Inflammatory macrophage treated with lipopolysaccharide for 4 hours (primary cell): ENCODE measurements at regions not wholly inside any gene's neighbourhood (a gene's known extent, or its start where the extent isn't known, plus 50 kb on each side); places are given as distances from the start of the nearest gene placed in this dataset.

Experiments used
- DNase-seq: peaks from one replicate; pipeline ENCODE4 v3.0.0-alpha.2; 2020

DNA sequence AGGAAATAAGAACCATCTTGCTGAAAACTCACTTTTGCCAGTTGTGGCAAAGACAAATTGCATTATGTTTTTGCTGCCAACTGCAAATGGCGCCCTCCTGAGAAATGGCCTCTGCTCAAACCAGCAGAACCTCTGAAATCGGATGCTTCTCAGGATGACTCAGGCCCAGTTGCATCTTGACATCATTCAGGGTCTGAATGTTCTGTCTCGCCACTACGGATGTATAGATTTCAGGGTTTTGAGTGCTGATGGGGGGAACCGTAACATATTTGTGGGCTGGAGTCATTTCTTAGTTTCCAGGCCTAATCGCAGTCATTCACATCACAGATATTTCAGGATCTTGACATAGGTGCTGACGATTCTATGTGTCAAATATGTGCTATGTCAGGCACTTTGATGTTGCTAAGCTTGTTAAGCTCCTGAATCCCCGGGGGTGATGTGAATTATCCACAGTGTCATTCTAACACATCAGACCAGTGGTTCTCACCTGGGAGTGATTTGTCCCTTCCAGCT is 207.1 kb downstream of the NFATC2 start:
- DNase-seq, result no peak

GRCh38 chr20:51334609-51335008 is 207.9 kb downstream of the NFATC2 start:
- DNase-seq, result no peak

DNA sequence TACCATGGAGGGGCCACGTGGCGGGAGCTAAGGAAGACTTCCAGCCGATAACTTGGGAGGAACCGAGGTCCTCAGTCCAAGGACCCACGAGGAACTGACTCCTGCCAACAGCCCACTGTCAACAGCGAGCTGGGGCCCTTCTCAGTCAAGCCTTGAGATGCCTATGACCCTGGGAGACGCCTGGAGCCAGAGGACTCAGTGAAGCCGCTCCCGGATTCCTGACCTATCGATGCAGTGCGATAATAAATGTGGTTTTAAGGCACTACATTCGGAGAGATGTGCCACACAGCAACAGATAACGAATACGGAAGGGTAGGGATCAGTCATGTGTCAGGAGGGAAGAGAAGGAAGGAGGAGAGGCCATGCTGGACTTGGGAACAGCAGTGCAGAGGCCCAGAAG is 208.5 kb downstream of the NFATC2 start:
- no peak for DNase-seq

DNA sequence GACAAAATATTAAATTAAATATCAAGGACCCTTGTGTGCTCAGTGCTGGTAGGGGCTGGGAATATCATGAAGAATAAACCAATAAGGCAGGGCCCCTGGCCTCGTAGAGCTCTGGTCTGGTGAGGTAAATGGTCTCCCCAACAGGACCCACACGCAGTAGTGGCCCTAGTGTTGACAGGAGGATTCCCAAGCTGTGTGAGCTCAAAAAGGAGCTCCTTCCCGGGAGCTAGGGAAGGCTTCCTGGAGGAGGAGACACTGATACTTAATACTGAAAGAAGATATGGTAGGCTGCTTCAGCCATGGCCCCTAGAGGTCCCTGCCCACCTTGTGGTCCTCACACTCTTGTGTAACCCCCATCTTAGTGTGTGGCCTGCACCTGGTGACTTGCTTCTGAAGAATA is 209.1 kb downstream of the NFATC2 start:
- no peak for DNase-seq

- no peak for DNase-seq
Measured at GRCh38 chr20:51331481-51331880, 211.0 kb downstream of the NFATC2 start.

DNA sequence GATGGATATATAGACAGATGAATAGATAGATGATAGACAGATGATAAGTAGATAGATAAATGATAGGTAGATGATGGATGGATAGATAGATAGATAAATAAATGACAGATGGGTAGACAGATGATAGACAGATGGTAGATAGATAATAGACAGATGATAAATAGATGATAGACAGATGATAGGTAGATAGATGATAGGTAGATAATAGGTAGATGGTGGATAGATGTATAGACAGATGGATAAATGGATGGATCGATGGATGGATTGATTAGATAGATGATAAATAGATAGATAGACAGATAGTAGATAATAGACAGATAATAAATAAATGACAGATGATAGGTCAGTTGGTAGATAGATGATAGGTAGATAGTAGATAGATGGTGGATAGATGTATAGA is 212.7 kb downstream of the NFATC2 start:
- no peak for DNase-seq

GRCh38 chr20:51327251-51327841 is 215.2 kb downstream of the NFATC2 start:
- DNase-seq, result no peak

DNA sequence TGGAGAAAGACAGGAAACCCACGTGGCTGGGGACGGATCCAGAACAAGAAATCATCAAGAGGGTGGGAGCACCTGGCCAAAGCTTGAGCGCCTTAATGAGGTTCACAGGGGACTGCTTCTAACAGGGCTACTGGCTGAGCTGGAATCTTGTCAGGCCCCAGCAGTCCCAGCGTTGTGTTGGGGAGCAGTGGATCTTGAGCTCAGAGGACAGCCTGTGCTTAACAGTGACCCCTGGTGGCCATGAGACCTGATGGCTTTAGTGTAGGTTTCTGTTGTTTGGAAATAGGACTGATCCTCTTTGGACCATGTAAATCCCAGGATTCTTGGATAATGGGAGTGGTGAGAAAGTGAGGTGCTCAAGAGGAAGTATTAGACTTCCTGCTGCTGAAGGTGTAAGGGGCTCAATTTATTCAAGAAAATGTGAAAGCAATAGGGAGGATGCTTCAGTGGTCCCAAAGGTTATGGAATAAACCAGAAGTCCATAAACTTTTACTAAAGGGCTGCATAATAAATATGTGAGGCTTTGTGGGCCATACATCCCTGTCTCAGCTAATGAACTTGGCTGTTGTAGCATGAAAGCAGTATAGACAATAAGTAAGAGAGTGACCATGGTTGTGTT is 216.2 kb downstream of the NFATC2 start:
- DNase-seq, result peak; percentile 11

- DNase-seq, result no peak
Measured at GRCh38 chr20:51322164-51322707, 220.3 kb downstream of the NFATC2 start.

- no peak for DNase-seq
Measured at GRCh38 chr20:51321343-51322163, 221.0 kb downstream of the NFATC2 start.

GRCh38 chr20:51319522-51319921 is 223.0 kb downstream of the NFATC2 start:
- DNase-seq, result peak; percentile 10

GRCh38 chr20:51318058-51318949 is 224.2 kb downstream of the NFATC2 start:
- DNase-seq, result peak; percentile 18

- no peak for DNase-seq
Measured at GRCh38 chr20:51315390-51315789, 227.1 kb downstream of the NFATC2 start.

DNA sequence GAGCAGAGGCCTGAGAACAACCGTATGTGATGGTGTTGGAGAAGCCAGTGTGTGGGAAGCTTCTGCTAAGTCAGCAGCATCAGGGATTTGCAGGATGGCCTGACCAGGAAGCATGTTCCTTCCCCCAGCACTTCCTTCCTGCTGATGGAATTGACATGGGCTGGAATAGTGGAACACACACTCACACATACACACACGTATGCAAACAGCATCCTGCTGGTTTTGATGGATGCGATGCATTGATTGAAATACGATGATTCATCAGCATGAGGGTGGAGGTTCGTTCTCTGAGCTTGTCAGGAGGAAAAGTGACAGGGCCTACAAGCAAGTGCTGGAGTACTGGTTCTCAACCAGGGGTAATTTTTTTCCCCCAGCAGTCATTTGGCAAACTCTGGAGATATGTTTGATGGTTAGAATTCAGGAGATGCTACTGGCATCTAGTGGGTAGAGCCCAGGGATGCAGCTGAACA is 229.1 kb downstream of the NFATC2 start:
- no peak for DNase-seq

DNA sequence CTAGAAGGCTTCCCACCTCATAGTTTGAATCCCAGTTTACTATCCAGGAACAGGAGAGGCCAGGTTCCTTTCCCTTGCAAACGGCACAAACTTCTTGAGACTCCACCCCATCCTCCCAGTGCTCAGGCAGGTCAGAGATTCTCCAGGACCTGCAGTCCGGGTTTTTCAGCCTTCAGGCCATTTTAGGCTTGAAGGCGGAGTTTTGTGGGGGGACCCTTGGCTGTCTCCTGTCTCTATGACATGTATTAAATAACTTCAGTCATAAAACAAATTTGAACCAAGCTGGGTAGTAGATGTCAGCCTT is 230.1 kb downstream of the NFATC2 start:
- DNase-seq, result no peak

- peak; percentile 18 for DNase-seq
Measured at GRCh38 chr20:51311636-51312479, 230.7 kb downstream of the NFATC2 start.

- DNase-seq, result no peak
Measured at GRCh38 chr20:51310216-51310615, 232.3 kb downstream of the NFATC2 start.

DNA sequence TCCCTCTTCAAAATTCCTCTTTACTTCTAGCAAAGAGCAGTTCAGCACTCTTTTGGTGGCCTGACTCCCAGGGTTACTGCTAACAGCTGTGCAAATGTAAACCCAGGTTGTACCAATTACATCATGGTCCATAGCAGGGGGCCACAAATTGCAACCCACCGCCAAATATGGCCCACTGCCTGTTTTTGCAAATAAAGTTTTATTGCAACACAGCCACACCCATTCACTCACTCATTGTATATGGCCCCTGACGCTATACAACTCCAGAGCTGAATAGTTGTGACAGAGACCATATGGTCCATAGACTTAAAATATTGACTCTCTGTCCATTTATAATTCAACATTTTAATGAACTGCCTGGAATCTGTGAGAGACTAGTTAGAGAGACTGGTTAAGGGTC is 233.4 kb downstream of the NFATC2 start:
- DNase-seq, result no peak

GRCh38 chr20:51306521-51307358 is 235.8 kb downstream of the NFATC2 start:
- DNase-seq, result peak; percentile 50

GRCh38 chr20:51306081-51306480 is 236.4 kb downstream of the NFATC2 start:
- no peak for DNase-seq
